Mesendoderm (in vitro differentiated cells): ENCODE measurements at regions not wholly inside any gene's neighbourhood (a gene's known extent, or its start where the extent isn't known, plus 50 kb on each side); places are given as distances from the start of the nearest gene placed in this dataset.

Experiments
- DNase-seq: peaks from one replicate; pipeline ENCODE4 v3.0.0; 2013
- H2AK5ac ChIP-seq: 2 replicates; pipeline ENCODE4 v1.6.1; 2013; ENCODE audit warnings: low read length, inconsistent platforms
- H2BK120ac ChIP-seq: 2 replicates; pipeline ENCODE4 v1.6.1; 2013; ENCODE audit warnings: low read depth, mild to moderate bottlenecking, low read length, moderate library complexity, mixed read lengths
- H2BK15ac ChIP-seq: replicated peaks from 2 replicates; pipeline ENCODE4 v1.6.1; 2013; ENCODE audit warnings: low read depth, mild to moderate bottlenecking, moderate library complexity
- H2BK5ac ChIP-seq: 2 replicates; pipeline ENCODE4 v1.6.1; 2013; ENCODE audit warnings: low read length, inconsistent platforms
- H3K18ac ChIP-seq: 2 replicates; pipeline ENCODE4 v1.6.1; 2013; ENCODE audit warnings: mild to moderate bottlenecking, low read length, mixed read lengths
- H3K23ac ChIP-seq: one replicate; pipeline ENCODE4 v1.6.1; 2013; ENCODE audit warnings: low read length
- H3K27ac ChIP-seq: 2 replicates; pipeline ENCODE4 v1.5.1; 2013; ENCODE audit warnings: low read depth, mild to moderate bottlenecking, inconsistent platforms, low read length, moderate library complexity
- H3K27me3 ChIP-seq: 2 replicates; pipeline ENCODE4 v1.6.1; 2013; ENCODE audit warnings: low read length, control low read depth, mild to moderate bottlenecking, inconsistent platforms; ENCODE audit not compliant: insufficient read depth, poor library complexity
- H3K36me3 ChIP-seq: 2 replicates; pipeline ENCODE4 v1.6.1; 2013; ENCODE audit warnings: low read length, inconsistent platforms; ENCODE audit not compliant: control insufficient read depth, insufficient read depth
- H3K4ac ChIP-seq: one replicate; pipeline ENCODE4 v1.6.1; 2013; ENCODE audit warnings: low read depth, mild to moderate bottlenecking, low read length, moderate library complexity
- H3K4me1 ChIP-seq: 2 replicates; pipeline ENCODE4 v1.6.1; 2013; ENCODE audit warnings: low read depth, low read length, inconsistent platforms; ENCODE audit not compliant: control insufficient read depth
- H3K4me2 ChIP-seq: 2 replicates; pipeline ENCODE4 v1.6.1; 2013; ENCODE audit warnings: low read length
- H3K4me3 ChIP-seq: 2 replicates; pipeline ENCODE4 v1.5.1; 2013; ENCODE audit warnings: mild to moderate bottlenecking, low read length
- H3K56ac ChIP-seq: one replicate; pipeline ENCODE4 v1.6.1; 2013; ENCODE audit warnings: low read length
- H3K79me1 ChIP-seq: 2 replicates; pipeline ENCODE4 v1.6.1; 2013; ENCODE audit warnings: low read length, inconsistent platforms
- H3K79me2 ChIP-seq: 2 replicates; pipeline ENCODE4 v1.6.1; 2013; ENCODE audit warnings: mild to moderate bottlenecking, low read length; ENCODE audit not compliant: control insufficient read depth, insufficient read depth
- H3K9ac ChIP-seq: 2 replicates; pipeline ENCODE4 v1.6.1; 2013; ENCODE audit warnings: low read length, inconsistent platforms
- H4K5ac ChIP-seq: one replicate; pipeline ENCODE4 v1.6.1; 2013; ENCODE audit warnings: low read length
- H4K8ac ChIP-seq: one replicate; pipeline ENCODE4 v1.6.1; 2013; ENCODE audit warnings: low read depth, mild to moderate bottlenecking, control low read depth, low read length, moderate library complexity
- WGBS: extraction: QIAGEN DNeasy Blood & Tissue Kit; methylation state at CpG from one replicate; pipeline ENCODE4 v1.1.7; 2013; ENCODE audit warnings: low lambda C conversion rate, missing lambda C conversion rate; ENCODE audit not compliant: insufficient coverage; ENCODE audit errors: extremely low coverage; 5-methylcytosine and 5-hydroxymethylcytosine counted together

- Histone ChIP-seq H3K4ac (no peak overlapping the region), H3K27me3 (no peaks in the 10 kb centered on the region), H3K4me3 (no peak overlapping the region), H3K9ac (no peak overlapping the region), H2BK15ac (no peak overlapping the region), H3K23ac (no peak overlapping the region), H3K36me3 (no peaks in the 10 kb centered on the region), H2AK5ac (no peak overlapping the region), H2BK120ac (no peak overlapping the region), H2BK5ac (no peak overlapping the region), H4K8ac (no peak overlapping the region), H3K4me1 (no peaks in the 10 kb centered on the region), H3K27ac (no peak overlapping the region), H3K4me2 (no peak overlapping the region), H3K79me2 (no peaks in the 10 kb centered on the region), H3K18ac (no peak overlapping the region), H3K56ac (no peak overlapping the region), H3K79me1 (no peaks in the 10 kb centered on the region), H4K5ac (no peak overlapping the region)
- no peak for DNase-seq
- WGBS, result no CpG with 5 or more reads among the region's 3 CpGs
Observed at GRCh38 chr11:69928975-69929374, 109.8 kb upstream of the FGF3 start.

DNA sequence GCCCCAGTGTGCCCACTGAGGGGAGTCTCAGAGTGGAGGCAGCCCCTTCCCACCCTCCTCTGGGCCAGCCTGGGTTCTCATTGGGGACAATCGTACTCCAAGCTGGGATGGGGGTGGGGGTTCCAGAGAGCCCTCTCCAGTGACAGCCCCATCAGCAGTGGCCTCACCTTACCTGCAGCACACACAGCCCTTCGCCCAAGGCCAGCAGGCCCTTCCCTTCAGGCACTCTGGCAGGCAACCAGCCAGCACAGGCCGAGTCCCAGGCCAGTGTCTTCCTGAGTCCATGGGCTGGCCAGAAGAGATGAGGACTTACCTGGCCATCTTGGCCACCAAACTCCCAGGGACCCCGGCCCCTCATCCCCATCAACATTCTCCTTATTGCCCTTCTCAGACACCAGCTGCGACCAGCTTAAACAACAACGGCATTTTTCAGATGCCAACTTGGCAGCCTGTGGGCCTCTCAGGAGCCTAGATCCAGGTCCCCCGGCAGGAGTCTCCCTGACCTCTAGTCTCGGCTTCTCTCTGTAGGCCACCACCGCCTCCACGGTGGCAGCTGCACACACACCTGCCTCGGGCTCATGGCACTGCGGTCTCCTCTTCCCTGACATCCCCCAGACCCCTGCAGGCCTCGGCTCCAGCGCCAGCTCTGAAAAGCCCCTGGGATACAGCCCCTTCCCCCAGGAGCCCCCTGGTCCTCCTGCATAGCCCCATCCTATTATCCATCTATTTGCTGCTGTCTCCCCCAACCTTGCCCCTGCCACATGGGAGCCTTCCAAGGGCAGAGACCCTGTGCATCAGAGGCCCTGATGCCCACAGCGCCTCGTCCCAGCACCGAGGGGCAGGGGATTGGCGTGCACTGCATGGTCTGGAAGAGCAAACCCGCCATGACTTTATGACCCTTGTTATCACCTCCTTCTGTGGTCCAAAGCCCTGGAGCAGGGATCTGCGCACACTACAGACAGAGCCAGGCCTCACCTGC, 111.2 kb upstream of the FGF3 start:
- Histone ChIP-seq H2BK5ac (no peak overlapping the region), H3K79me2 (no peaks in the 10 kb centered on the region), H3K79me1 (no peaks in the 10 kb centered on the region), H2BK15ac (no peak overlapping the region), H3K4me2 (no peak overlapping the region), H3K4me1 (no peaks in the 10 kb centered on the region), H3K36me3 (no peaks in the 10 kb centered on the region), H3K4ac (no peak overlapping the region), H3K4me3 (no peak overlapping the region), H3K23ac (no peak overlapping the region), H2AK5ac (no peak overlapping the region), H4K8ac (no peak overlapping the region), H3K18ac (no peak overlapping the region), H4K5ac (no peak overlapping the region), H3K27me3 (no peaks in the 10 kb centered on the region), H3K27ac (no peak overlapping the region), H2BK120ac (no peak overlapping the region), H3K9ac (no peak overlapping the region), H3K56ac (no peak overlapping the region)
- WGBS, result no CpG with 5 or more reads among the region's 20 CpGs
- DNase-seq, result no peak

DNA sequence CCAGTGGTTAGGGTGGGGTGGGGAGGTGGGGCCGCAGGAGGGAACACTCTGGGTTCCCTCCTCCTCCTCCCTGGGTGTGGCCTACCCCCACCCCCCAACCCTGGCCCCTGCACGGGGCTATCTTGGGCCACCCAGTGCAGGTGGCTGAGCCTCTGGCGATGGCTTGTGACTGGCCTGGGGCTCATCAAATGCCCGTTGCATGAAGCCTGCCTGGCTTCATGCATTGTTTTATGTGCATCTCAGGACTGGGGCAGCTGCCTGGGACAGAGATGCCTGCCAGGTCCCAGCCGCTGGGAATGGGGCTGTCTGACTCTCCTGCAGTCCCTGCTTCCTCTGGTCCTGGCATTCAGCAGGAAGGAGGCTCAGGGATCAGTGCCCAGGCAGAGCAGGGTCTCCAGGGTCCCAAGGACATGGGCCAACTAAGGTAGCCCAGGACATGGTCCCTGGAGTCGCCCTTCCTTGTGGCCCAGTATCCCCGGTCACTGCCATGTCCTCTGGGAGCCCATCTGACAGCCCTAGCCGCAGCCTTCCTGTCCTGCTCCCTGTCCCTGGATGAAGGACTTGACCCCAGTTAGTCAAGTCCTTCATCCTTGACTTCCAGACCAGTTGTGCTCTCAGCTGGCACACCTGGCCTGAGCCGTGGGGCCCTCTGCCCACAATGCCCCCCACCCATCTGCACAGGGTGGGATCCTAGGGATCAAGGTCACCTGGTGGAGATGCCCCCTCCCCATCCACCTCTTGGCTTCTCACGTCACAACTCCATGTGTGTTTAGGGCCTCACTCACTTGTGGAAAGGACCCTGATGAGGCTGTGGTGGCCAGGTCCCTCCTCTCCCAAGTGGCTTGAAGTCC, 112.1 kb upstream of the FGF3 start:
- Histone ChIP-seq H4K5ac (no peak overlapping the region), H3K18ac (no peak overlapping the region), H3K4ac (no peak overlapping the region), H3K4me3 (no peak overlapping the region), H4K8ac (no peak overlapping the region), H3K4me2 (no peak overlapping the region), H3K23ac (no peak overlapping the region), H3K27me3 (no peaks in the 10 kb centered on the region), H3K9ac (no peak overlapping the region), H2BK15ac (no peak overlapping the region), H2AK5ac (no peak overlapping the region), H3K36me3 (no peaks in the 10 kb centered on the region), H3K27ac (no peak overlapping the region), H3K56ac (no peak overlapping the region), H3K4me1 (no peaks in the 10 kb centered on the region), H3K79me1 (no peaks in the 10 kb centered on the region), H2BK5ac (no peak overlapping the region), H3K79me2 (no peaks in the 10 kb centered on the region), H2BK120ac (no peak overlapping the region)
- DNase-seq, result no peak
- WGBS, result no CpG with 5 or more reads among the region's 10 CpGs

DNA sequence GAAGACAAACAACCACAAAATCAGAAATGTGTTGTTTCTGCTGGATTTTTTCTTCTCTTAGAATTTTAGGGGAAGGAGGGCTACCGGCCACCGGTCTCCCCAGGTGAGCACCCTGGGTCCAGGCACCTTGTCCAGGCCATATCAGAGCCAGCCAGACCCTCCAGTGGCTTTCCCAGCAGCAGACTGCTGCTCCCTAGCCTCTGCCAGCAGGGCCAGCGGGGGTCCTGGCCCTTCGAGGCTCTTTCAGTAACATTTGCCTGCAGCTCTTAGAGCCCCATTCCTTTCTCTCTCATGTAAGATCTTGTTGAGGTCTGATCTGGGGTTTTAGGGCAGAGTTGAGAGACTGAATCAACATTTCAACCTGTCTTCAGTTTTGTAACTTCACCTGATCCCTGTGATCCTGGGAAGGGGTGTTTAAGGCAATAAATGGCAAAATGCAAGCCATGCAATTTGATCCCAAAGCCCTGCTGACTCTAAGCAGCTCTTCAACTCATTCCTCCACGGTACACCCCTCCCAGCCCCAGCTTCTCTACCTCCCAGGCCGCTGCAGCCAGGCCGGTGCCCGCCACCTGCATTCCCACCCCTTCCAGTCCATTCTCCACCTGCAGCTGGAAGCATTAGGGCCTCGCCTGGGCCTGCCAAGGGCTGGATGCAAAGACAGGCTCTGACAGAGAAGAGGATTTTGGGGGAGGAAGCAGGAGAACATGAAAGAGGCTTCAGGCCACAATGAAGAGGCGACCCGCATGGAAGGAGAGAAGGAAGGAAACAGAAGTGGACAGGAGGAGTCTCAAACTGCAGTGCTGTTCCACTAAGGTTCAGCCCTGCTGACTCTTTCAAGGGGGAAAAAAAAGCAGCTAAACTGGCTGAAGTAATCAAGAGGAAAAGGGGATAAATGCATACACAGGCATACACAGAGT, 113.0 kb upstream of the FGF3 start:
- H3K27ac ChIP-seq, result no peak overlapping the region
- H3K4me1 ChIP-seq, result no peaks in the 10 kb centered on the region
- no peaks in the 10 kb centered on the region for H3K79me2 ChIP-seq
- H3K23ac ChIP-seq, result no peak overlapping the region
- no peak overlapping the region for H3K56ac ChIP-seq
- no peak for DNase-seq
- WGBS, result no CpG with 5 or more reads among the region's 11 CpGs
- no peak overlapping the region for H3K4ac ChIP-seq
- H3K18ac ChIP-seq, result no peak overlapping the region
- H3K4me2 ChIP-seq, result no peak overlapping the region
- H3K79me1 ChIP-seq, result no peaks in the 10 kb centered on the region
- H2BK15ac ChIP-seq, result no peak overlapping the region
- H2AK5ac ChIP-seq, result no peak overlapping the region
- no peak overlapping the region for H4K8ac ChIP-seq
- H2BK120ac ChIP-seq, result no peak overlapping the region
- no peak overlapping the region for H3K4me3 ChIP-seq
- H3K9ac ChIP-seq, result no peak overlapping the region
- no peak overlapping the region for H4K5ac ChIP-seq
- no peaks in the 10 kb centered on the region for H3K27me3 ChIP-seq
- H2BK5ac ChIP-seq, result no peak overlapping the region
- H3K36me3 ChIP-seq, result no peaks in the 10 kb centered on the region

- H3K56ac ChIP-seq, result no peak overlapping the region
- no peak overlapping the region for H3K4me3 ChIP-seq
- no peak overlapping the region for H2BK15ac ChIP-seq
- WGBS, result no CpG with 5 or more reads among the region's 13 CpGs
- H3K4ac ChIP-seq, result no peak overlapping the region
- no peak overlapping the region for H2BK120ac ChIP-seq
- peak; percentile 29 for DNase-seq
- H3K4me2 ChIP-seq, result no peak overlapping the region
- no peaks in the 10 kb centered on the region for H3K36me3 ChIP-seq
- H4K8ac ChIP-seq, result no peak overlapping the region
- no peaks in the 10 kb centered on the region for H3K4me1 ChIP-seq
- H2AK5ac ChIP-seq, result no peak overlapping the region
- no peak overlapping the region for H3K9ac ChIP-seq
- H2BK5ac ChIP-seq, result no peak overlapping the region
- no peaks in the 10 kb centered on the region for H3K79me1 ChIP-seq
- H3K79me2 ChIP-seq, result no peaks in the 10 kb centered on the region
- H3K23ac ChIP-seq, result no peak overlapping the region
- H3K18ac ChIP-seq, result no peak overlapping the region
- no peaks in the 10 kb centered on the region for H3K27me3 ChIP-seq
- no peak overlapping the region for H3K27ac ChIP-seq
- no peak overlapping the region for H4K5ac ChIP-seq
Observed at GRCh38 chr11:69934861-69935494, 115.8 kb upstream of the FGF3 start.
